PC-3 (cell line): ENCODE measurements at regions not wholly inside any gene's neighbourhood (a gene's known extent, or its start where the extent isn't known, plus 50 kb on each side); places are given as distances from the start of the nearest gene placed in this dataset.

Source experiments
- CTCF ChIP-seq: fragments of 300-600 bp; sonication (generic); conservative IDR thresholded peaks from 2 replicates; pipeline ENCODE4 v1.5.1; 2017; ENCODE audit warnings: antibody characterized with exemption, low read depth, mild to moderate bottlenecking, low read length
- EZH2 ChIP-seq: fragments of 300-600 bp; sonication (generic); IDR thresholded peaks from one replicate; pipeline ENCODE4 v1.6.1; 2017; ENCODE audit warnings: antibody characterized with exemption, mild to moderate bottlenecking, low read length; ENCODE audit not compliant: unreplicated experiment
- EZH2phosphoT487 ChIP-seq: fragments of 300-600 bp; sonication (generic); IDR thresholded peaks from 2 replicates; pipeline ENCODE4 v1.6.1; 2018; ENCODE audit warnings: mild to moderate bottlenecking, antibody characterized with exemption, low read length, borderline replicate concordance

DNA sequence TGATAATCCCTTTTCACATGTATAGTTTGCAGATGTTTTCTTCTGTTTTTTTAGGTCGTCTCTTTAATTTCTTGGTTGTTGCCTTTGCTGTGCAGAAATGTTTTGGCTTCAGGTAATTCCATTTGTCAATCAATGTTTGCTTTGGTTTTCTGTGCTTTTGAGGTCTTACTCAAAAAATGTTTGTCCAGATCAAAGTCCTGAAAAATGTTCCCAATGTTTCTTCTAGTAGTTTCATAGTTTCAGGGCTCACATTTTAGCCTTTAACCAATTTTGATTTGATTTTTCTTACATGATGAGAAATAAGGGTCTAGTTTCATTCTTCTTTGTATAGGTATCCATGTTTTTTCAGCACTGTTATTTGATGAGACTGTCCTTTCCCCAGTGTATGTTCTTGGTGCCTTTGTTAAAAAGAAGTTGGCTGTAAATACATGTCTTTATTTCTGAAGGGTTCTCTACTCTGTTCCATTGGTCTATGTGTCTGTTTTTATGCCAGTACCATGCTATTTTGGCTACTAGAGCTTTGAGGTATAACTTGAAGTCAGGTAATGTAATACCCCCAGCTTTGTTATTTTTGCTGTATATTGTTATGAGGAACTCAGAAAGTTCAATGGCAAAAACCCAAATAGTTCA is 578.7 kb upstream of the SEL1L start:
- TF ChIP-seq EZH2 (no peak), EZH2phosphoT487 (no peak), CTCF (no peak)
